Keratinocyte (primary cell): ENCODE measurements at regions not wholly inside any gene's neighbourhood (a gene's known extent, or its start where the extent isn't known, plus 50 kb on each side); places are given as distances from the start of the nearest gene placed in this dataset.

Experiments used
- CTCF ChIP-seq, 3 experiments: IDR thresholded peaks in 1 of 3; conservative IDR thresholded peaks in 1 of 3; optimal IDR thresholded peaks in 1 of 3; 2 replicates in 2 of 3; 3 replicates in 1 of 3; pipeline versions ENCODE3 to v1.5.1; 2011; ENCODE audit warnings: low read length in 3 of 3, mild to moderate bottlenecking in 3 of 3, moderate library complexity in 2 of 3, control low read depth in 1 of 3, inconsistent platforms in 1 of 3; ENCODE audit not compliant: insufficient read depth in 2 of 3; ENCODE audit errors: extremely low read depth in 1 of 3
- EZH2 ChIP-seq: IDR thresholded peaks from one replicate; pipeline ENCODE4 v1.6.1; 2012; ENCODE audit warnings: inconsistent platforms, mild to moderate bottlenecking, low read length, moderate library complexity

DNA sequence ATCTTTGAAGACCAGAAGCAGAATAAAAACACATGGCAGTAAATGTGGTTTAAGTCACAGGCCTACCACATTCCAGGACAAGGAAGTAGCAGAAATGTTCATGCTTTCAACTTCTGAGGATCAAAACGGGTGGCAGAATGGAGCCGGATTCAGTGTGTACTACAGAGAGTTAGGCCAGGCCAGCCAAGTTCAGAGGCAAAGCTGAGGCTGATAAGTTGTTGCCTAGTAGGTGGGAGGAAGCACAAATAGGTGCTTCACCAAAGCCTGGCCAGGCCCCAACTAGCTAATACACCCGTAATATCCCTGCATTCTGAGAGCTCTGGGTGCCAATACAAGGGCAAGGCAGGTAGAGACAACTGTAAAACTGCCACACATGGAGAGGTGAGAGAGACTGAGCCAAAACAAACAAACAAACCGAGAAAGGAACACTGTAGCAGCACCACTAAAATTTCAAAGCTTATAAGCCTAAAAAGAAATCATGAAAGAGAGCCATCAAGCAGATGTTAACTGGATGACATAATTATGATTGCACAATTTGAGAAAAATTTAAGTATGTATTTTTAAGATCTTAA lies 156.4 kb upstream of the CBLB start:
- no peak for TF ChIP-seq CTCF (optimal IDR thresholded peaks at IDR 0.05 in 1 of 3, IDR thresholded peaks at IDR 0.05 in 1 of 3, conservative IDR thresholded peaks at IDR 0.05 in 1 of 3; ENCODE audit: extremely low read depth in 1 of 3, insufficient read depth in 2 of 3, low read length in 3 of 3)
- no peak for TF ChIP-seq EZH2
